Activated naive CD8-positive, alpha-beta T cell treated with anti-CD3 and anti-CD28 coated beads, Interleukin-2, amount 50 U/mL, for 16 hours (primary cell): ENCODE measurements at regions not wholly inside any gene's neighbourhood (a gene's known extent, or its start where the extent isn't known, plus 50 kb on each side); places are given as distances from the start of the nearest gene placed in this dataset.

Experiments used
- DNase-seq: peaks from one replicate; pipeline ENCODE4 v3.0.0-alpha.2; 2020; ENCODE audit warnings: low read depth, low spot score

DNA sequence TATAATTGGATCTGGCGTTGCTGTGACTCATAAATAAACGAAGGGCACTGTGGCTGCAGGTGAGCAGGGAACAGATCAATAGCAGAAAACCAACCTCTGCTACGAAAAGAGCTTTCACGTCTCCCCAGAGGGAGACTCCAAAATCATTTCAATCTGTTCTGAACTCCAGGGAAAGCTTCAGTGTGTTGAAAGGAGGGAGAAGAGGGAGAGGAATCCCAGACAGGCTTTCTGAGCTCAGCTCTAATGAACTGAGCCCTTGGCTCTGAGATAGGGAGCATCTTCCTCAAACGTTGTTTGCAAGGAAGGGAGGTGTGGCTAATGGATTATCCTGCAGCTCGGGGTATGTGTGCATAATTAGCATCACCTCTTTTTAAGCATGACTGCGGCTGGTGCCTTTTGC lies 288.0 kb upstream of the IRX4 start:
- DNase-seq = no peak

DNA sequence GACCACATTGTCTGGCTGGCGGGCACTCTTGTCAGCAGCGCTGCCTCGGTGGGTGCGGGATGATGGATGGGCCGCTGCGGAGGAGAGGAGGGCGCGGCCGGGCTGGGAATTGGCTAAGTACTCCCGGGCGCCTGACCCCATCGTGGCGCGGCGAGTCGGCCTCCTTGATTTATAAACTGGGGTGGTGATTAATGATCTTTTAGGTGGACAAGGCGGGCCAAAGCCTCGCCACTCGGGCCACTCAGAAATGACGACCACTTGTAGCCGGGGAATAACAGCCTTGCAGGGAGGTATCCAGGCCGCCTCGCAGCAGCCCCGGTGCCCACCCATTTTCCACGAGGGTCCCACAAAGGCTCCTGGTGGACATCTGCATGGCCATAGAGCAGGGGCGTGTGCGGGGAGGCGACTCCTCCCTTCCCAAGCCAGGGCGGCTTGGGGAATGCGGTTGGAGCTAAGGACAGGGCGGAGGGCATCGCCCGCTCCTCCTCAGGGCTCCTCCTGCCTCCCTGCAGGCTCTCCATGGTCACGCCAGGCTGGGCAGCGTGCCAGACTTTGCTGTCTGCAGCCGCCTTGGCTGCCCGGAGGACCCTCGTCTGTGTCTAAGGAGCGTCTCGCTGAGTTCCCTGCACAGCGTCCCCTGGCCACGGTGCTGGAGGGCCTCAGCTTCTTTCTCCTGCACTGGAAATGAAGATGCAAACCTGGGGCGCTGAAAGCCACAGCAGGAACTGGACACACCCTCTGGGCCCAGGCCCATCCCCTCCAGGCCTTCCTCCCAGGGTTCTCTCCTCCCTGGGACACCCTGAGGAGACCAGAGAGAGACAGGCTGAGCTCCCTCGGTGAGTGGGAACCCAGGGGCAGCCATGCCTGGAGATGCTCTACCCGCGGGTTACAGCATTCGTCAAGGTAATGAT lies 287.4 kb upstream of the IRX4 start:
- DNase-seq = no peak

DNA sequence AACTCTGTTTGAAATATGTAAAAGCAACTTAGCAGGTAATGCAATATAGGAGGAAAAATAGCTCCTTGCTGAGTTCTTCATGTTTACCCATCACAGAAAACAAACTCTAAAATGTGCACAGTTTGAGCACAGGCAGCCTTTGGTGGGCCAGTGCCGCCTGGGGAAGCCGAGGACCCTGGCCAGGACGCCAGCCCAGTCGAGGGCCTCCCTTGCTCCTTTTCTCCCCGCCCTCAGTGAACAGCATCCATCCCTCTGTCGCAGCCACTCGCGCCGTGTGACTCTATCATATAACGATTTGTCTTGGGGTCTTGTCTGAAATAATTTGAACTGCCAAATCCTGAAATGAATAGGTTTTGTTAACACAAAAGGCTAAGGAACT lies 286.7 kb upstream of the IRX4 start:
- DNase-seq = no peak

DNA sequence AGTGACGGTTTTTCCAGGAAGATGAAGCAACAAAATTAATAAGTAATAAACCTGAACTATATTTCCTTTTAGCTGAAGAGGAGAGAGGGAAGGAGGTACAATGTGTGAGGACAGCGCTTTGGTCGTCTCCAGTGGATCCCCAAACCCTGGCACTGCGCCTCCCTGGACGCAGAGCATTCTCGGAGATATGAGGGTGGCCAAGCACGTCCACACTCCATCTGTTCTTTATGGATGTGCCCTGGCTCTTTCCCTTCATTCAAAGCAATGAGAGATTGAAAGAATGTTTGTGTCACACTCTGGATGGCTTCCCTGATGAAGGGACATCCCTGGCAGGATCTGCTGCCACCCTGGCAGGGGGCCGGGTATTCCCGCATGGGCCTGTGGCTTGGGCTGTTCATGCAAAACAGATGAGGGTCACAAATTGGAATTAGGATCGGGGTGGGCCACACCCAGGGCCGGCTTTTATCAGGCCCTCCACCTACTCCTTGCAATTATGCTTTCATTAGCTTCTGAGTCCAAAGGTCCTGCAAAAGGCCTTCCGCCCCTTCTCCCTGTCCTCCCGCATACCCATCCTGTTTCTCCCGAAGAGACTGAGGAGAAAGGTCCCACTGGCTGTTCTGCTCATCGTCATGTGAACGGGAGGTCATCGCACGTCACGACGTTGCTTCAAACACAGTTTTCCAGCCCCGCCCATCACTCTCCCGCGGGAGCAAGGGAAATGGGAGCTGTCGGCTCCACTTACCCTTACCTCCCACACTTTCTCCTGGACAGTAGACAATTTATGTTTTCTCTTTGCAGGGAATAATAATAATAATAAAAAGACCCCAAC lies 286.1 kb upstream of the IRX4 start:
- no peak for DNase-seq

DNA sequence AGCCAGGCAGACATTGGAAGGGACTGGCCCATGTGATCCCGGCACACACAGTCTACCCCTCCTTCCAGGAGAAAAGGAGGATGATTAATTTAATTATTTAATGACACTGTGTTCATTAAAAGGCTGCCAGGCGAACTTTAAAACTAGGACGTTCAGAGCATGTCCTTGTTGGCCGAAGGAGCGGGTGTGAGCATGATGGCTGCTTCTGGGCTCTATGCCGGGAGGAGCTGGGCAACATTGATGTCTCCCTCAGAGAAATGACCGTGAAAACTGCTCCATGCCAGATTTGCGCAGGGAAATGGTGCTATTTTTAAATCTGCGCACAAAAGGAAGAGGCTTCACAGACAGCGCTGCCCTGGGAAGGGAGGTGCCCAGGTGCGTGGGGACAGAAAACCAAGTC lies 284.9 kb upstream of the IRX4 start:
- no peak for DNase-seq

DNA sequence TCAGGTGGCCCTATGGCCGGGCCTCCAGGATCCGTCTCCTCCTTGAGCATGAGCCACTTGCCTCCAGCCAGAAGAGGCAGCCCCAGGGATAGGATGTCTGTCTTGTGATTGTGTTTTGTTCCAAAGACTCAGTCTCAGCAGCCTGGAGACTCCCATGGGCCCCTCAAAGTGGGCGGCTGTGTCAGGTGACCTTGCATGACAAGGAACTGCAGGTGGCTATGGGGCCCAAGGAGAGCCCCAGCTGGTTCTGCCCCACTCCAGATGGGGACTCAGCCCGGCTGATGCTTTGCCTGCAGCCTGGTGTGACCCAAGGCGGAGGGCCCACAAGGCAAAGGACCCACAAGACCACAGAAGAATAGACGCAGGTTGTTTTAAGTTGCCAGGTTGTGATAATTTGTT lies 284.3 kb upstream of the IRX4 start:
- no peak for DNase-seq

DNA sequence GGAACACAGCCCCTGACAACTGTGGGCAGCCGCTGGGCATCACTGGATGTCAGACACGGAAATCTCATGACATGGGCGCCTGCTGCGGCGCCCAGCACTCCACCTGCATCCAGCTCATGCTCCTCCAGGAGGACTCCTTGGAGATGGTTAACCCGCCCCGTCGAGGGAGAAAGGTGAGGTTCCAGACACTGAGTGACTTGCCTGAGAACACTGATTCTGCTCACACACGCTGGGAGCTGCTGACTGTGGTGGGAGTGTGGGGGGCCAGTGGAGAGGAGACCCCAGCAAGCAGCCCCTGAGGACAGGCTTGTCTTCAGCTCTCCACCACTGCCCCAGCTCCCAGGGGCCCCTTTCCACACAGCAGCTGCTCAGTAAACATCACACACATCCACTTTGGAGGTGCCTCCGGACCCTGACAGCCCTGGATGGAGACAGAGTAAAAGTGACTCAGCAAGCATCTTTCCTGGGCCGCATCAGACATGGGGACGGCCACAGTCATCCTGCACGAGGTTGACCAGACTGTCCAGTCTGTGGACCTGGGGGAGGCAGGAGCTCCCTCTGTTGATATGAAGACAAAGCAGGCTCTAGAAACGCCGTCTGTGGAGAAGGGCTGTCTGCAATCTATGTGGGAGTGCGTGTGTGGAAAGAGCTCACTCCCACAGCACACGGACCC lies 283.7 kb upstream of the IRX4 start:
- DNase-seq = no peak

DNA sequence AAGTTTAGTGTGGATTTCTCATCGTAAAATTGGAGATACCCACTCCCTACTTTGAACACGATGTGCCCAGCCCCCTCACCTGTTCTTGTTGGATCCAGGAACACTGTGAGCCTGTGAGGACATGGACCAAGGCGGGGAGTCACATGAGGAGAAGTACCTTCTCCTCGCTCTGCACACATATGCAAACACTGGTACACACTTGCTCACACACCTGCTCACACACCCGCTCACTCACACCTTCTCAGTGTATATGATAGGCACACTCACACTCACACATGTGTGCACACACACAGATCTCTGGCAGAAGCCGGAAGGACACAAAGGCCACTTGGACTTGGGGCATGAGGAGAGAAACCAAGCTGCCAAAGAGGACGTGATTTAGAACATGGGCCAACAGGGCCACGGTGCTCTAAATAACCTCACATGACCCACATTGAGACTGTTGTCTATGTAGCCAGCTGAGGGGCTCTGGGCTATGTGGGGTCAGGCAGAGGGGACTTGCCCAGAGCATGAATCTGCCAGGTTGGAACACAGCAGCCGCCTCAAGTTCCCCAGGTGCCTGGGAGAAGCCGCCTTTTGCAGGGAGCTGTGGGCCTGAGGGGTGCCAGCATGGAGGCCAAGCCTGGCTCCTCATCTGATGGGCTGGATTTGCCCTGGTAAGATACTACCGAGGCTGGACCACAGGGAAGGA lies 283.0 kb upstream of the IRX4 start:
- no peak for DNase-seq

DNA sequence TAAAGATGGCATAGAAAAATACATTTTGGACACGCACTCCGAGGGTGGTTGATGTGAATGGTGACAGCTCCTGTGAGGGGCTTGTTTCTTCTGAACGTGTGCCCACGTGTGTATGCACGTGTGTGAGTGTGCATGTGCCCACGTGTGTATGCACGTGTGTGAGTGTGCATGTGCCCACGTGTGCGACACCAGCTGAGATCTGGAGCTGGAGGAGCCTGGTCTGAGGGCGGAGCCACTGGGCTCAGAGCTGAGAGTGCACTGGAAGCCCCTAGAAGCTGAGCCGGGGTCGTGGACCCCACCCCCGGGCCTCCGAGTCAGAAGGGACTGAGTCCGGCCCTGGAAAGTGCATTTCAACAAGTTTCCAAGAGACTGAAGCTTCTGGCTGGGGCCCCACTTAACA lies 282.5 kb upstream of the IRX4 start:
- no peak for DNase-seq

DNA sequence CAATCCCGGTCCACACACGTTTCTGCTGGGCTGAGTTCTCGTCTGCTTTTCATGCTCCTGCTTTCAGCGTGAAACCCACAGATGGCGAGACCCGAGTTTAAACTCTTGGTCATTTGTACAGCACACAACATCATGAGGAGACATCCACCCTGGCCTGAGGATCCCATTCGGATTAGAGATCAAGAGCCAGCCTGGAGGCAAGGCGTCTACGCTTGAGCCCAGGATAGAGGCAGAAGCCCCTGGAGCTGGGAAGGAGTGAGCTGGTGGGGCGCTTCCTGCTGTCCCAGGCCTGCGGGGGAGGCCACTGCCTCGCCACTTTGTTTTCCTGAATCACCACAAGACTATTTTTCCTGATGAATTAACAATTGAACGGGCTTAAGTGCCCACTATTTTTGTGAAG lies 281.9 kb upstream of the IRX4 start:
- DNase-seq = no peak

DNA sequence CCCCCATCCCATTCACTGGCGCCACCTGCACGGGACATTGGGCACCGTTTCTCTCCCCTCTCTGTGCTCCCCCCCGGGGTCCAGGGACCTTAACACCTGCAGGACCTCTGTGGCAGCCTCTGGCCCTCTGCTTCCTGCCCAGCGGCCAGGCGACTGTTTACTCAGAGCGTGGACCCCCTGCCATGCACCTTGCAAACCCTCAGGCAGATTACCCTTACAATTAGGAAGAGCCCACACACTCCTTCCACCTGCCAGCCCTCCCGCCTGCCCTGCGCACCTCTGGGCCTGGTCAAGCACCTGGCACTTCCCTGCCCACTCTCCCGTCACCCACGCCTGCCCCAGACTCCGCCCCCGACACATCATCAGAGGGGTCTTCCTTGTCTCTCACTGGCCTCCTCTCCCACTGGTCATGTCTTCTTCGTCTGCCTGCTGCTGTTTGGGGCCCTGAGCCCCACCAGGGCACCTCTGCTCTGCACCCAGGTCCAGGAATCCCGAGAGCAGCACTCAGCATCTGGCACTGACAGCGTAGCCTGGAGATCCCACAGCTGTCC lies 281.3 kb upstream of the IRX4 start:
- DNase-seq = no peak

DNA sequence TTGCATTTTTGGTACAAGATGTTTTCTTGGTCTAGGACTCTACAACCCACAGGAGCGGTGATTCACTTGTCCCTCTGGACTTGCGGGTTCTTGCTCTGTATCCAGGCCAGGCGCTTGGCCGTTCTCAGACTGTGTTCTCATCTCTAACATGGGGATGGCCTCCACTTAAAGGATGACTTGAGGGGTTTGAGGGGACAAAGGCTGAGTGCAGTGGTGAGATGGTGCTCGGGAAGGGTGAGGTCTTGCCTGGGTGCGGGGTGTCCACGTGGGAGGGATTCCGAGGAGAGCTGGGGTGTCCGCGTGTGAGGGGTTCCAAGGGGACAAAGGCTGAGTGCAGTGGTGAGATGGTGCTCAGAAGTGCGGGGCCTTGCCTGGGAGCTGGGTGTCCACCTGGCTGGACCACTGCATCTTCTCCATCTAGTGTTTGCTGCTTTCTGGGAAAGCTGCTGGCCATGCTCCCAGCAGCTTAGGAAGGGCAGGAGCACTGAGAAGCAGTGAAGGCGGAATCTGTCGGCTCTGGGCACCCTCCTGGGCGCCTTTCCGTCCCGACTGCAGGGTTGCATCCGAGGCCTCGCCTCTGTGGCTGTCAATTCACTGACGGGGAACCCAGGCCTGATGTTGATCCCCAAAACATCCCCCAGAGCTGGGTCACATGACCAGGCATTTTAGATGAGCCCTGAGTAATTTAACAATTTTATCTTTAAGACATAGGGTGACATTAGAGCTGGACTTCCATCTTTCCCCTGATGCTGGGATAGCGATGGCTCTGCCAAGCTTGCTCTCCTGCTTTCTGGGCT lies 280.5 kb upstream of the IRX4 start:
- DNase-seq = no peak

DNA sequence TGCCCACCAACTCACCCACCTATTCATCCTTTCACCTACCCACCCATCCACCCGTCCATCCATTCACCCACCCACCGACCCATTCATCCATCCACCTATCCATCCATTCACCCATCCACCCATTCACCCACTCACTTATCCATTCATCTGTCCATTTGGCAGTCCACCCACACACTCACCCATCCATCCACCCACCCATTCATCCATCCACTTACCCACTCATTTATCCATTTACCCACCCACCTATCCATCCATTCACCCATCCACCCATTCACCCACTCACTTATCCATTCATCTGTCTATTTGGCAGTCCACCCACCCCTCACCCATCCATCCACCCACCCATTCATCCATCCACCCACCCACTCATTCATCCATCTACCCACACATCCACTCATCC lies 278.1 kb upstream of the IRX4 start:
- DNase-seq = no peak

DNA sequence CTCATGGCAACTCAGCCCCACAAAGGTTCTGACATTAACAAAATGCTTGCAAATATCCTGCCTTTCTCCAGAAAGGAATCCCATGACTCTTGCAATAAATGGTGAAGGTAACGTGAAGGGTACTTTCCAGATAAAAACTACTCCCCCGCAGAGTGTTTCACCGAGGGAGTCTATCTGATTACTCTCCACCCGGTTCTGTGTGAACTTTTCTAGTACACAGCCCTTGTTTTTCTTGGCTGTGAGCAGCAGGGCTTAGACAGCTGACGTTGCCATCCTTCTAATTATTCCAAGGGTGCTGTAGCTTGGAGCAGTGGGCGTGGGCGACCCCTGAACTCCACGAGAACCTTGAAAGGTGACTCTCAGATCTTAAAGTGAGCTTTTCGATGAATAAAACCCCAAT lies 276.0 kb upstream of the IRX4 start:
- DNase-seq = no peak

DNA sequence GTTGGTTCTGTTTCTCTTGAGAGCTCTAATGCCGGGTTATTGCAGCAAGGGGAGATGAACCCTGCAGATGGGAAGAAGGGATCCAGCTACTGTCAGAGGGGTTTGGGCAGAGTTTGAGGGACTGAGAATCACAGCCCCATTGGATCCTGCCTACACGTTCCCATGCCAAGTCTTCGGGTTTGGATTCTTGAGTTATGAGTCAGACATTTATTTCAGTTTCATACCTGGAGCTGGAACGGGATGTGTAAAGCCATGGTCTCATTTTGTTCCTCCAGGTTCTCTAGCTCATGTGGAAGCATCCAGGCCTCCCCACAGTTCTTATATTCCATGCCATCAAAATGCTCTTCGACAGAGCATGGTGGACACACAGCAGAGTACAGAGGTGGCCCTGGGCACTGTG lies 275.4 kb upstream of the IRX4 start:
- DNase-seq = no peak

DNA sequence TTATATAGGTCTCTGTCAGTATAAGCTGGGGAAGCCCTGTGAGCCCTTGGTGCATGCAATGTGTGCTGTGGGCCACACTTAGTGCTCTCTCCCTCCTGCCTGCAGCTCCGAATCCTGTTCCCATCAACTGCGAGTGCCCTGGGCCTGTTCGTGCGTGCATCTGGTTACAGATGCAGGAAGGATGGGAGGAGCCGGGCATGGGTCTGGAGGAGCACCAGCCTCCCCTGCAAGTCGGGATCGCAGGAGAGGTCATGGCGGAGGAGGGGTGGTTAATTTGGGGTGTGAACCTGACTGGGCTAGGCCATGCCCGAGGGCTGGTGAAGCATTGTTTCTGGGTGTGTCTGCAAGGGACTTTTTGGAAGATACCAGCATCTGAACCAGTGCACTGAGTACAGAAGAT lies 274.6 kb upstream of the IRX4 start:
- DNase-seq = no peak

DNA sequence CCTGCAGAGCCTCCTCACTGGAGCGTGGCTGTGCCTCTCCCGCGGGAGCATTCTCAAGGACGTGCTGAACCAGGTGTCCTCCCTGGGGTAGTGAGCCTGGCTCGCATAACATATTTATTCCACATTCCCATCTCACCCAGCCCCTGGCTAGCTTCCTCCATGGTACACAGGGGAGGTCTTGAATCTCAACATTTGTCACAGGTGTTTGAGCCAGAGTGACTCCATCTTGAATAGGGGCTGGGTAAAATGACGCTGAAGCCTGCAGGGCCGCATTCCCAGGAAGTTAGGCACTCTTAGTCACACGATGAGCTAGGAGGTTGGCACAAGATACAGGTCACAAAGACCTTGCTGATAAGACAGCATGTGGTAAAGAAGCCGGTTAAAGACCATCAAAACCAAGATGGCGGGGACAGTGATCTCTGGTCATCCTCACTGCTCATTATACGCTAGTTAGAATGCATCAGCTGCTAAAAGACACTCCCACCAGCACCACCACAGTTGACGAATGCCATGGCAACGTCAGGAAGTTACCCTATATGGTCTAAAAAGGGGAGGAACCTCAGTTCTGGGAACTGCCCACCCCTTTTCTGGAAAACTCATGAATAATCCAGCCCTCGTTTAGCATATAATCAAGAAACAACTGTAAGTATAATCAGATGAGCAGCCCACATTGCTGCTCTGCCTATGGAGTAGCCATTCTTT lies 273.8 kb upstream of the IRX4 start:
- DNase-seq = no peak

DNA sequence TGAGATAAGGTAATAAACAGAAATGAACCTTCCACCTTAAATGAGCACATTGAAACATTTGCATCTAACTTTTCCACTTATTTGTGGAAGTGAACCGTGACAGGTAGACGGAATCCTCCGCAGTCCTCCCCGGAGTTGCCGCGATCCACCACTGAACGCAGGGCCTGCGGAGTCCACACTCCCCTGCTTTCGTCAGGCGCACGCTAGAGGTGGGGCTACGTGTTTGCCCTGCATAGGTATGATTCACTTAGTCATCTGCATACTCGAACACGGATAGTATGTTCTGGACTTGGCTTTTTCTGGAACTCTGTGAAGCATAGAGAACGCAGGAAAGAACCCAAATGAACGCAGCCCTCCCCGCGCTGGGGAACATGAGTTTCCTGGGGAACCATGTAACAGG lies 272.8 kb upstream of the IRX4 start:
- no peak for DNase-seq

DNA sequence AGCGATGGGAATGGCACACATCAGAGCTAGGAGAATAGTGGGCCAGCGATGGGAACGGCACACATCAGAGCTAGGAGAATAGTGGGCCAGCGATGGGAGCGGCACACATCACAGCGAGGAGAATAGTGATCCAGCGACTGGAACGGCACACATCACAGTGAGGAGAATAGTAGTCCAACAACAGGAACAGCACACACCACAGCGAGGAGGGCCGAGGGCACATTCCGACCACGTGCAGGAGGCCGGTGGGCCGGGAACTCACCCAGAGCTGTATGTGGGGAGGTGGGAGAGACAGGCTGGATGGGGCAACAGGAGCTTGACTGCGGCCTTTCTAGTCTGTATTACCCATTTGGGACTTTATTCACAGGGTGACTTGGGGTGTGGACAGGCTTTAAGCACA lies 271.1 kb upstream of the IRX4 start:
- DNase-seq = no peak

DNA sequence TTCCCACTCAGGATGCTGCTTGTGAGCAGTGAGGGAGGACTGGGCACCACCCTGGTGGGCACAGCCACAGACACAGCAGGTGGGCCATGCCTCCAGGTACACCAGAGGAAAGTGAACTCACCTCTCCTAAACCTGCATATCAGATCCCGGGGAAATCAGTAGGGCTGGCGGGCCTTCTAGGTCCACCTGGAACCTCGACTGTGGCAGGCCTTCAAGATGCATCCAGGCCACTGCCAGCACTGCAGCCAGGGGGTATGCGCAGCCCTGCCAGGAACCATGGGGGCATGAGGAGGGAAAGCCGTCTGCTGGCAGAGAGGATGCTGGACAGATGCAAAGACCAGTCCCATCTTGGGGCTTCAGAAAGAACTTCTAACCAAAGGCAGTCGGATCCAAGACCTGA lies 270.6 kb upstream of the IRX4 start:
- no peak for DNase-seq
